ENCODE measurements at regions not wholly inside any gene's neighbourhood (a gene's known extent, or its start where the extent isn't known, plus 50 kb on each side); places are given as distances from the start of the nearest gene placed in this dataset.
"Not testable (repeated sequence)": the region's sequence is repeated elsewhere in the genome, so short reads cannot be mapped to it uniquely, and the experiment has no call there.

- H2AFZ ChIP-seq (ENCODE audit: low read depth, low read length), result no peak overlapping the region
- H3K27me3 ChIP-seq (ENCODE audit: control insufficient read depth in 2 of 2, insufficient read depth in 2 of 2, low read length in 2 of 2), result no peaks in the 10 kb centered on the region
- H3K9ac ChIP-seq (ENCODE audit: insufficient read depth in 1 of 2, low read depth in 2 of 2, low read length in 2 of 2), result no peak overlapping the region
- ATAC-seq (no peak), DNase-seq (ENCODE audit: extremely low read depth in 1 of 4, low spot score in 3 of 4) (no peak), FAIRE-seq (no peak)
- no TSS peak for BruUV-seq (replicated peaks)
- no peak overlapping the region for H3K4me3 ChIP-seq
- H3K4me1 ChIP-seq (replicated peaks in 1 of 2; ENCODE audit: control insufficient read depth in 2 of 2, insufficient read depth in 2 of 2, low read length in 2 of 2), result no peaks in the 10 kb centered on the region
- POLR2A ChIA-PET, result no interaction called here
- in situ Hi-C loops (cut with MboI), result no loop called here
- intact Hi-C loops (cut with micrococcal nuclease), result no loop called here
- WGBS (ENCODE audit: insufficient coverage, low coverage, missing lambda C conversion rate), result 7% methylated on average over 10 of the region's 10 CpGs
- no peak overlapping the region for H3K4me2 ChIP-seq (ENCODE audit: insufficient read depth, low read length)
- CTCF ChIA-PET (ENCODE audit: low intra/inter-chr PET ratio), result no interaction called here
- TF ChIP-seq ZNF282 (CRISPR knock-in tag; IDR thresholded peaks at IDR 0.05) (no peak), SPI1 (IDR thresholded peaks at IDR 0.05; ENCODE audit: borderline replicate concordance, low read depth, low read length) (peak; percentile 59; the same call in 1 of the 2 replicates)
- no peaks in the 10 kb centered on the region for H3K36me3 ChIP-seq (ENCODE audit: control insufficient read depth, insufficient read depth, low read length)
- no peaks in the 10 kb centered on the region for H3K79me2 ChIP-seq (ENCODE audit: control insufficient read depth, insufficient read depth, low read length)
- H3K27ac ChIP-seq (ENCODE audit: extremely low read depth, low read depth, low read length), result no peak overlapping the region
- H3K9me1 ChIP-seq (ENCODE audit: control insufficient read depth, insufficient read depth, low read length), result no peaks in the 10 kb centered on the region
- no peaks in the 10 kb centered on the region for H4K20me1 ChIP-seq (replicated peaks; ENCODE audit: control insufficient read depth, insufficient read depth, low read length)
- no peaks in the 10 kb centered on the region for H3K9me3 ChIP-seq (replicated peaks; ENCODE audit: control insufficient read depth, insufficient read depth, low read depth, low read length)
These were observed 118.7 kb upstream of the TBX18 start for GRCh38 chr6:84882768-84883766.

GRCh38 chr6:84879385-84879784, 115.0 kb upstream of the TBX18 start:
- ATAC-seq; BruUV-seq (replicated peaks); intact Hi-C loops (cut with micrococcal nuclease); H3K36me3 ChIP-seq (ENCODE audit: control insufficient read depth, insufficient read depth, low read length); FAIRE-seq; CTCF ChIA-PET (ENCODE audit: low intra/inter-chr PET ratio); POLR2A ChIA-PET; H3K79me2 ChIP-seq (ENCODE audit: control insufficient read depth, insufficient read depth, low read length); H3K9ac ChIP-seq (ENCODE audit: insufficient read depth in 1 of 2, low read depth in 2 of 2, low read length in 2 of 2); H3K4me3 ChIP-seq; H3K4me1 ChIP-seq (replicated peaks in 1 of 2; ENCODE audit: control insufficient read depth in 2 of 2, insufficient read depth in 2 of 2, low read length in 2 of 2); H2AFZ ChIP-seq (ENCODE audit: low read depth, low read length); H3K4me2 ChIP-seq (ENCODE audit: insufficient read depth, low read length); H3K27ac ChIP-seq (ENCODE audit: extremely low read depth, low read depth, low read length); H3K27me3 ChIP-seq (ENCODE audit: control insufficient read depth in 2 of 2, insufficient read depth in 2 of 2, low read length in 2 of 2); H3K9me1 ChIP-seq (ENCODE audit: control insufficient read depth, insufficient read depth, low read length); H3K9me3 ChIP-seq (replicated peaks; ENCODE audit: control insufficient read depth, insufficient read depth, low read depth, low read length); in situ Hi-C loops (cut with MboI); H4K20me1 ChIP-seq (replicated peaks; ENCODE audit: control insufficient read depth, insufficient read depth, low read length); DNase-seq (ENCODE audit: extremely low read depth in 1 of 4, low spot score in 3 of 4): not testable (repeated sequence)

All from K562 (cell line).